RWPE1 (cell line): ENCODE measurements at regions not wholly inside any gene's neighbourhood (a gene's known extent, or its start where the extent isn't known, plus 50 kb on each side); places are given as distances from the start of the nearest gene placed in this dataset.

ENCODE experiments used
- CTCF ChIA-PET: fragments of 350-600 bp; sonication (Branson Sonifier 250); formaldehyde crosslinking; extraction: SDS; loops from one replicate; lab custom pipeline; 2021; lab: Yijun Ruan, JAX
- POLR2A ChIA-PET: fragments of 400-600 bp; formaldehyde crosslinking; extraction: SDS; loops from one replicate; lab custom pipeline; 2020; ENCODE audit warnings: antibody characterized with exemption; ENCODE audit not compliant: low non-redundant PET; lab: Yijun Ruan, JAX
- DNase-seq: peaks from one replicate; pipeline ENCODE4 v3.0.0; 2012; ENCODE audit warnings: low spot score
- H3K27ac ChIP-seq: fragments of 450-650 bp; 2 replicates; pipeline ENCODE4 v1.5.1; 2017
- CTCF ChIP-seq: fragments of 450-650 bp; conservative IDR thresholded peaks from 2 replicates; pipeline ENCODE4 v1.5.1; 2017; ENCODE audit warnings: low read depth, mild to moderate bottlenecking

GRCh38 chr14:65957631-65958205, 528.5 kb upstream of the CCDC196 start:
- no peak overlapping the region for H3K27ac ChIP-seq
- DNase-seq: no peak
- POLR2A ChIA-PET: no interaction called here
- CTCF ChIA-PET: interaction anchor here (0.6 to 0.7 kb wide), 2 partner anchors 584 to 794 kb away, joined by 3 read pairs; no protein-coding TSS in a partner anchor
- no peak for TF ChIP-seq CTCF

GRCh38 chr14:65958664-65959562, 527.3 kb upstream of the CCDC196 start:
- no peak overlapping the region for H3K27ac ChIP-seq
- POLR2A ChIA-PET: no interaction called here
- peak; percentile 26 for DNase-seq
- peak; percentile 47 for TF ChIP-seq CTCF
- CTCF ChIA-PET: interaction anchor here (0.6 to 2.2 kb wide), 9 partner anchors 17 to 571 kb away, joined by 3 to 9 read pairs (median 3); no protein-coding TSS in a partner anchor

- CTCF ChIA-PET: interaction anchor here (0.6 to 2.2 kb wide), 6 partner anchors 18 to 544 kb away, joined by 3 to 9 read pairs (median 3); no protein-coding TSS in a partner anchor
- DNase-seq: no peak
Observed at GRCh38 chr14:65959563-65960024, 526.6 kb upstream of the CCDC196 start.

GRCh38 chr14:65961004-65961403, 525.2 kb upstream of the CCDC196 start:
- CTCF ChIA-PET: interaction anchor here (0.5 to 2.2 kb wide), 6 partner anchors 136 to 779 kb away, joined by 3 to 9 read pairs (median 3); no protein-coding TSS in a partner anchor
- no peak overlapping the region for H3K27ac ChIP-seq
- TF ChIP-seq CTCF: no peak
- POLR2A ChIA-PET: no interaction called here
- DNase-seq: no peak

More at GRCh38 chr14:65959563-65960024, 526.6 kb upstream of the CCDC196 start:
- POLR2A ChIA-PET: no interaction called here
- no peak for TF ChIP-seq CTCF
- H3K27ac ChIP-seq: no peak overlapping the region

- no peak overlapping the region for H3K27ac ChIP-seq
- CTCF ChIA-PET: no interaction called here
- POLR2A ChIA-PET: no interaction called here
- no peak for TF ChIP-seq CTCF
- no peak for DNase-seq
Observed at GRCh38 chr14:65962952-65963351, 523.2 kb upstream of the CCDC196 start.

GRCh38 chr14:65964366-65964765, 521.8 kb upstream of the CCDC196 start:
- TF ChIP-seq CTCF: no peak
- H3K27ac ChIP-seq: no peak overlapping the region
- POLR2A ChIA-PET: no interaction called here
- DNase-seq: no peak
- CTCF ChIA-PET: interaction anchor here (0.7 kb wide), 1 partner anchor 413 kb away, joined by 3 read pairs; no protein-coding TSS in a partner anchor
